HG02759 (cell line): ENCODE measurements at regions not wholly inside any gene's neighbourhood (a gene's known extent, or its start where the extent isn't known, plus 50 kb on each side); places are given as distances from the start of the nearest gene placed in this dataset.
"Not testable (repeated sequence)": the region's sequence is repeated elsewhere in the genome, so short reads cannot be mapped to it uniquely, and the experiment has no call there.

ENCODE experiments used
- ATAC-seq: cut with Tn5 transposase; IDR thresholded peaks from one replicate; pipeline ENCODE4 v1.9.1; 2021; ENCODE audit warnings: mild to moderate bottlenecking, moderate library complexity; ENCODE audit not compliant: unreplicated experiment

DNA sequence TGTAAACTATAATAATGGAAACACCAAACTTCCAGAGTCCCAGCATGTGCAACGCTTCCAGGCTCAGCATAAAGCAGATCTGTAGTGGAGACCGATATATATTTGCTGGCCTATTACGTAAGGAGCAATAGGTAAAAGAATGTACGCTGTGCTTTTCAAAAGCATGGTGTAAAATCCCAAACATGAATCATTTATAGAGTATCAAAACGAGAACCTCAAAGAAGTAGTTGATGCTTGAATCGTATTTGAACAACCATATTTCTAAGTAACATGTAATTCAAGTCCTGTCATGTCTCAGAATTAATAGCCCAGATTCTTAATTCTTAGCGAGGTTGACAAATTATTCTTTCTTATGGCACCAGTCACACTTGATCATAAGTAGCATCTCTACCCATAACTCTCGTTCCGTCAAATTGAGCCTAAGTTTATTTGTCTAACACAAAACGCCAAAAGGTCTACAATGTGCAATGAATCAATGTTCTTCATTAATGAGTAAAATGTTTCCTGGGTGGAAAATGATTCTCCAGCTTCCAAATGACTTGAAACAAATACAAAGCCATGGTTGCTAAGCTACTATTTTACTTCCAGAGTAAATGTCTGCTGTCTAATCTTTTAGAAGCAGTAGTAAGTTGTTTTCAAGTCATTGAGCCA lies 811.5 kb upstream of the FRG1 start:
- ATAC-seq = no peak

DNA sequence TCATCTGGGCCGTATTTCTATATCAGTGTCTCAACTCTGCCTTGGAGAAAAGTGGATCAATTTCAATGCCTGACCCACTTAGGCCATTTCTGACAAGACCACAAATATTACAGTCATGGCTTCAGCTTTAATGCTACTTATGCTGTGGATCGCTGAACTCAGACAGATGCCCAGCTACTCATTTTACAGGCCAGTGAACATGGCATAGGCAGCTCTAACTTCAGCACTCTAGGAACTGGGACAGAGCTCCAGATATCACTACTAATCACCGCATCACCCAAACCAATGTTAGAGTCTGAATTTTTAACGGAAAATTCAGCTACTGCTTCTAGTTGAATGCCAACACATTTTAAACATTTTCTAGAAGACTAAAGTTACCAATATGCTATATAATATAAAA lies 809.6 kb upstream of the FRG1 start:
- ATAC-seq = no peak

DNA sequence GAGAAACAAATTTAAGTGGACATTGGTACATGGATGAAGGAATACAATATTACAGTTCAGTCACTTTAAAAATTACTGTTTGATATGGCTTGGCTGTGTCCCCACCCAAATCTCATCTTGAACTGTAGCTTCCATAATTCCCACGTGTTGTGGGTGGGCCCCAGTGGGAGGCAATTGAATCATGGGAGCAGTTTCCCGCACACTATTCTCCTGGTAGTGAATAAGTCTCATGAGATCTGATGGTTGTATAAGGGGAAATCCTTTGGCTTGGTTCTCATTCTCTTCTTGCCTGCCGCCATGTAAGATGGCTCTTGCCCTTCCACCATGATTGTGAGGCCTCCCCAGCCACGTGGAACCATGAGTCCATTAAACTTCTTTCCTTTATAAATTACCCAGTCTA lies 804.2 kb upstream of the FRG1 start:
- no peak for ATAC-seq

DNA sequence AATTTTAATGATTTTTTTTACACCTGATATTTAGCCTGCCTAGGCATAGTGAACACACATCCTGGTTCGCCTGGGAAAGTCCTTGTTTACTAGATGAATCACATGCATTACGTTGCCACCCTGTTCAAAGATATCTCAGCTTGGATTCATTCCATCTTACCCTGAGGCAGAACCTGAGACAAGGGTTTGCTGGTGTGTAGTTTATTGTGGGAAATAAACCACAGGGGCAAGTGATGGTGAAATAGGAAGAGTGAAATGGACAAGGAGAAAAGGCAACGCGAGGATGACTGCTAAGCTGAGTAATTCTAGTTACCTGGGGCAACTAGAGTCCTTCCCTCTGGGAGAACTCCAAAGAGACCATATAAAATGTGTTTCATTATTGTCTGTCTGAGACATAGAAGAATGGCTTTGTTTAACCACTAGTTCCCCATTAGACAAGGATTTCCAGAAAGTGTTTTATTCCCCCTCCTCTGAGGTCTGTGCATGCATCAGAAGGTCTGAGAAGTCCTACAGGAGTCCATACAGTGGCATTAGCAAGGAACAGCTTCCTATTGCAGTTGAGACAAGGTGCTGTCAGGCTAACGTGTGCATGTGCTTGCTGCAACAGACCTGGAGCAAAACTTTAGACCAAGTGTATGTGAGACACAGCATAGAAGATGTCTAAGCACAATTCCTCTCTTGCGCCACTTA lies 797.3 kb upstream of the FRG1 start:
- no peak for ATAC-seq

DNA sequence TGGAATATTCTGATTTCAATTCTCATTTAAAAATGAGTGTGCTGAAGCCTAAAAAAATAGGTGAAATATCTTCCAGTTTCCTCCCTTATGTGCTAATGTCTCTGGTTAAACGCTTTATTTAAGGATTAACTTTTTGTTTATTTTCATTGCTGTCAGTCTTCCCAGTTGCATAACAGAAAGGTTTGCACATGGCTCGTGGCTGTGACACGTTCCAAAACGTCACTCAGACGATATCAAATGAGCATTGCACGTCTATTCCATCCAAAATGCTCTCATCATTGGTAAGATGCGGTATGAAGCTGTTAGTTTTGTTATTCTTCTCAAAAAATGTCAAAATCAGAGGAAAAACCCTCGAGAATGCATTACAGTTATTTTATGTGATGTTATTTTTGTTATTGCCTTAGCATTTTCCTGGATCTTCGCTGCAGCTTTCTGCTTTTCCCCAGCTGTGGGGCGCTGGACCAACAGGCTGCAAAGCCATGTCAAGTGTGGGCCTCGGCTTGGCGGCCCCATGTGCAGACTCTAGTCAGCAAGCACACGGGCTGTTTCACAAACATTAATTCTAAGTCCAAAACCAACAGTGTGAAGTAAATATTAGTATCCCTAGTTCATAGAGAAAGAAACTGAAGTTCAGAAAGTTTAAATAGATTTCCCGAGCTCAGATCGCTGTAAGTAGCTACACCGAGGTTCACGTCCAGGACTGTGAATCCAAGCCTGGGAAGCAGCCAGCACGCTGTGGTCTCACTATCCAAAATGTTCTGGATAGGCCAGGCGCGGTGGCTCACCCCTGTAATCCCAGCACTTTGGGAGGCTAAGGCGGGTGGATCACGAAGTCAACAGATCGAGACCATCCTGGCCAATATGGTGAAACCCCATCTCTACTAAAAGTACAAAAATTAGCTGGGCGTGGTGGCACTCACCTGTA lies 793.4 kb upstream of the FRG1 start:
- ATAC-seq = no peak

DNA sequence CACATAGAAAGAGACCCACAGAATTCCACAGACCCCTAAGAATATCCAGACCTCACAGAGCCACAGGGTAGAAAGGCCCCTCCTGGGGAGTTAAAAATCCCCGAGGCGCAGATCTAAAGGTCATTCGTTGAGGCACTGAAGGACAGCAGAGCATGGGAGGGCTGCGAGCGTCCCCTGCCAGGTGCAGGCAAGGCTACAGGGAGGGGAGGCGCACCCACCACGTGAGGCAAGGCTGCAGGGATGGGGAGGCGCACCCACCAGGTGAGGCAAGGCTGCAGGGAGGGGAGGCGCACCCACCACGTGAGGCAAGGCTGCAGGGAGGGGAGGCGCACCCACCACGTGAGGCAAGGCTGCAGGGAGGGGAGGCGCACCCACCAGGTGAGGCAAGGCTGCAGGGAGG lies 785.6 kb upstream of the FRG1 start:
- ATAC-seq = not testable (repeated sequence)

DNA sequence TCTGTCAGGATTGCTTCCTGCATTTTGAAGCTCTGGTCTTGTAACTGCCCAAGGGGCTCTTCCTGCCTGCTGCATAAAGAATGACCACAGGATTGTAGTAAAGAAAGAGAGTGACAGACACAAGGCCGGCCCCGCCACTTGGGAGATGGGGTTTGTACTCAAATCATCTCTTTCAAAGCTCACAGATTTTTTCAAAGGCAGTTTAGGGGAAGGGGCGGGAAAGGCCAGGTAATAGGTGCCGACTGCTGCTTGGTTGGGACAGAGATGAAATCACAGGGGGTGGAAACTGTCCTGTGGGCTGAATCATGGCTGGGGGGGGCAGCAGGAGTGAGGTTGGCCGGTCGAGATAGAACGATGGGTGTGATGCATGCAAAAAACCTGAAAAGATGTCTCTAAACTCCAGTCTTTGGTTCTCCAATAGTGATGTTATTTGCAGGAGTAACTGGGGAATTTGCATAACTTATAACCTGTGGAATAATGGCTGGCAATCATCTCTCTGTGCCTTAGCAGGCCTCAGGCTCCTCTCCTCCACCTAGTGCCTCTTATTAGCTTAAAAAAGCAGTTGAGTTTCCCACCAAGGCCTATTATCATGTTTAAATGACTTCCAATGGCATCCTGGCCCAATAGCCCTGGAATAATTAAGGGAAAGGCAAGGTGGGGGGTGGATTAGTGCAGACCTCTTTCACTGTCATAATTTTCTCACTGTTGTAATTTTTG lies 778.4 kb upstream of the FRG1 start:
- no peak for ATAC-seq

DNA sequence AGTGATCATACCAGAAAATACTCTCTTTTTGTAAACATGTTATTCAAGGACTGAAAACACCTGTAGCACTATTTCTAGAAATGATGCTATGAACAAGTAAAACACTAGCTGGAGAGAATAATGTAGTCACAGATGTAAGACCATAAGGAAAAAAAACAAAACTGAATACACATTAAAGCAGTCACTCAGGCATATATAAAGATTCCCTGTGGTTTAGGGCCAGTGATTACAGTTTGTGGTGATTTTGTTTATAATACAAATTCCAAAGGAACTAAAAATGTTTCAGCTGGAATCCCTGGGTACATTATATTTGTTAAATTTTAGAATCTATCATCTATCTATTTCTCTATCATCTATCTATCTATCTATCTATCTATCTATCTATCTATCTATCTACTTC lies 777.8 kb upstream of the FRG1 start:
- ATAC-seq = no peak

DNA sequence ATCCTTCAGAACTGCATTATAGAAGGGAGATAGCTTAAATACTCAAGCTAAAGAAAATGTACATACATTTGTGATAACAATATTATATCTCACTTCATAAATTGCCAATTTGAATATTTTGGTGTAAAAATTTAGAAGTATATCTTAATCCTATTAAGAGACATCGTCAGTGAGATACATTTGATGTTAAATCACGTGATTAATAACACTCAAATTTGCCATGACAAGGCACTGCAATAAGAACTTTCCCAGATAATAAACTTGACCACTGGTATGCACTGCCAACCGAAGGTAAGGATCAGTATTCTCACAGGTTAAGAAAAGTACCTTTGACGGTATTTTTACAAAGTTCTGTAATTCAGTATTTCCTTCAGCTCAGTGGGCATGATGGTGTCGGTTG lies 764.7 kb upstream of the FRG1 start:
- ATAC-seq = no peak

DNA sequence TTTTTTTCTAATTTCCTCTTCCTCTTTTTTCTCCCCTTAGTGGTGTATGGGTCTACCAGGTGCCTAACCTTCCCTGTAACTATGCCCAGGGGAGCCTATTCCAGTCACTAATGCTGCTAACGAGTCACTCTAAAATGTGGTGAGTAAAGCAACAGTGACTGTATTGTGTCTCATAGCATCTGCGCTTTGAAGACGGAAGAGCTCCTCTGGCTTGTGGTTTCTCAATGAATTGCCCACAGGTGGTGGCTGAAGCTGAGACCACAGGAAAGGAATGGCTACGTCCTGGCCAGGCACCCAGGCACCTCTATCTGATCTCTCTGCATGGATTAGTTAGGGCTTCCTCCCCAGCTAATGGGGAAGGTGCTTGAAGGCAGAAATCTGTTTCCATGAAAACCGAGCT lies 763.5 kb upstream of the FRG1 start:
- no peak for ATAC-seq

DNA sequence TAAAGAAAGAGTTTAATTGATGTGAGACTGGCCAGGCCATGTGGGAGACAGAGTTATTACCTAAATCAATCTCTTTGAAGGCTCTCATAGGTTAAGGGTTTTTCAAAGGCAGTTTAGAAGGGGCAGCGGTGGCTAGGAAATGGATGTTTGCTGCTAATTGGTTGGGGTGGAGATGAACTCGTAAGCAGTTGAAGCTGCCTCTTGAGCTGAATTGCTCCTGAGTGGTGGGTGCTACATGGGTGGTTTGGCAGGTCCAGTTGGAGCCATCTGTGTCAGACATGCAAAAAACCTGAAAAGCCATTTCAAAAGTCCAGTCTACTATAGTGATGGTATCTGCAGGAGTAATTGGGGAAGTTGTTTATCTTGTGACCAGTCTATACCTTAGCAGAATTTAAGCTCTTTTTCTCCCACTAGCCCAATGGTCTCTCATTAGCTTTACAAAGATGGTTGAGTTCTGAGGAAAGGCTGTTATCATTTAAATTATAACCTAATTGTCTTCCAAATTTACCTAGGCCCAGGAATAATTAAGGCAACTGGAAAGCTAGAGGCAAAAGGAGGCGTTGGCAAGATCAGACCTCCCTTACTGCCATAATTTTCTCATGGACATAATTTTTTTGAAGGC lies 762.4 kb upstream of the FRG1 start:
- no peak for ATAC-seq

DNA sequence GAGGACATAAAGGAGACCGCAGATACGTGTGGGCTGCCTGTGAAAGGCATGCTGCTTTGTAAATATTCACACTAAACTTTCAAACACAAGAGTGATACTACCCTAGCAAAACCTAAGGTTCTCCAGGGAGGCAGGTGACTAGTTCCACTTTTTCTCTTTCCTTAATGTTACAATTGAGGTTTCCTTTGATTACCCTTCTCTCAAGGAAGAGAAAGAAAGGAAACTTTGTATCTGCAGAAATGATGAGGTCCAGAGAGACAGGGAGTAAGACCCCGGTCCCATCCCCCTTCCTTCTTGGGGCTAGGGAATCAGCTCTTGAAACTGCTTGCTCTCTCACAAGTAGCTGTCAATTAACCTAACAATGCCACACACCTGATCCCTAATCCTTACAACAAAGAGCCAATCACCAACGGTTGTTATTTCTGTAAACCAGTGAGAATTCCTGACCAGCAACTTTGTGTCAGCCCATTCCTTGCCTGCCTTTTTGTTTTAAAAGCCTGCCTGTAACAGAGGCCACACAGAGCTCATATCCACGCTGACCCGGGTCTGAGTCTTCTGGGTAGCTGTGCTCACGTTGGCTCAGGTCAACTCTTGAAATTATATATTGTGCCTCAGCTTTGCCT lies 754.8 kb upstream of the FRG1 start:
- ATAC-seq = no peak

DNA sequence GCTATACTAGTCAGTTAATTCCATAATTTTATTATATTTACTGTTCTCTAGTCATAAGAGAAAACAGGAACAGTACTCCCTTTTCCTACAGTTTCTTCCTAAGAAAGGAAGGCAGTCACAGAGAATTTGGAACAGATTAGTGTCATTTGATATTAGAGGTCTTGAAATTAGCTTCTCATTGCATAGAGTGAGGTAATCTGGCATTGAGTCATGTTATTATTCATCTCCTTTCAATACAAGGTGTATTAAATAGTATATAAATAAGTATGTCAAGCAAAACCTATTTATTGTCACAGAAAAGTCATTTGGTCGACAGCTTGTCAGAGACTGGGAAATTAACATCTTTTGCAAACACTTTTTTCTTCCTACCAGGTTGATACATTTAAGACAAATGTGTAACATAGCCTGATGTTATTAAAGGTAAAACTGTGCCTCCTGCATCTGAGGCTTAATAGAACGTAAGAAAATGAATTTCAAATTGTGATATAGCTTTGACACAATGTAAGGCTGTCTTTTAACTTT lies 753.1 kb upstream of the FRG1 start:
- ATAC-seq = no peak

DNA sequence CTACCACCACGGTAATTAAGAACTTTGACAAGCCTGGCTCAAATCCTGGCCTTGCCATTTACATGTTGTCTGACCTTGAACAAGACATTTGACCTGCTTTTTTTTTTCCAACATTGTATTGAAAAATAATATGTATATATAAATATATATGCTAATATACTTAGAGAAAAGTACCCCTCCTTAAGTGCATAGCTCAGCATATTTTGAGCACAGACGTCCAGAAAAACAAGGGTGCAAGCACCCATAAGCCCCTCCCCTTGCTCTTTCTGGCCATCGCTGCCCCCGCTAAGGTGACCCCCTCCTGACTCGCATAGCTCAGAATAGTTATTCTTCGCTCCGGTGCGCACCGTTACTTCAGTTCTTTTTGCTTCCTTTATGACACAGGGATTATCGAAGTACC lies 742.0 kb upstream of the FRG1 start:
- no peak for ATAC-seq

DNA sequence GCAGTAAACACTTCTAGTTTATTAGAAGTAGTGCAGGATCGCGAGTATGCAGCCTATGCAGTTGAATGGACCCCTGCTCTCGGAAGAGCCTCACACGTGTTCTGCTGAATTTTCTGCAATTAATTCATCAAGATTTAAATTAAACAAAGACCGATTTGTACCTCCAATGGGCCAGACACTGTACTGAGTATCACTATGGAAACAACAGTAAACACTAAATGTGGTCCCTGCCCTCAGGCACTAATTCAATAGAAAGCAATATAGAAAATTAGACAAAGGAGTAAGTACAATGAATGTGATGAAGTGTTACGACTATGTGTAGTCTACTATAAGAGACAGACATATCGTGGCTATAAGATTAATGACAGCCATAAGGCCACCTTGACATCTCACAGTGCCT lies 740.3 kb upstream of the FRG1 start:
- no peak for ATAC-seq

DNA sequence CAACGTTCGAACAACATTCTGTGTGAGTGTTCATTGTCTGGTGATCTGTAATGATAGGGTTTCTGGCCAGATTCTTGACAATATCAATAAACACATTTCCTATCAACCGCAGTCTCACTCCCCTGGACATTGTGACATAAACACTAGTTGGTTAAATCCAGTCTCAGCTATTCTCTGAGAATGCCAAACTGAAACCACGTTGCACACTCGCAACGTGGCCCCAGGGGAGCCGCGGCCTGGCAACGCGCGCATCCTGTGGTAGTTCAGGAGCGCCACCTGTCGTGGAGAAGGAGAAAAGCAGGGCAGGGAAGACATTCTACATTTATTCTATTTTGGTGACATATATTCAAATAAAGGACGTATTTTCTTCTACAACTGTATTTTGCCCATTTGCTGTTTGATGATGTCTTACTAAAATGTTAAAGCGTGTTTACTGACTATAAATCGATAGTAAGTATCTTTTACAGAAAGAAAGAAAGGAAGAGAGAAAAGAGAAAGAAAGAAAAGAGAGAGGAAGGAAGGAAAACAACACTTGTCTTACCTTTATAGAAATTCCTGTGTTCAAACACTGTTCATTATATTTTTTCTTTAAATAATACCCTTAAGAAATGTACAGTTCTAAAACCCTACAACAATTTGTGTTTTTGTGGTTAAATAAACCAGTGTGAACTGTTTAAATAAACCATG lies 738.3 kb upstream of the FRG1 start:
- ATAC-seq = peak; percentile 90

DNA sequence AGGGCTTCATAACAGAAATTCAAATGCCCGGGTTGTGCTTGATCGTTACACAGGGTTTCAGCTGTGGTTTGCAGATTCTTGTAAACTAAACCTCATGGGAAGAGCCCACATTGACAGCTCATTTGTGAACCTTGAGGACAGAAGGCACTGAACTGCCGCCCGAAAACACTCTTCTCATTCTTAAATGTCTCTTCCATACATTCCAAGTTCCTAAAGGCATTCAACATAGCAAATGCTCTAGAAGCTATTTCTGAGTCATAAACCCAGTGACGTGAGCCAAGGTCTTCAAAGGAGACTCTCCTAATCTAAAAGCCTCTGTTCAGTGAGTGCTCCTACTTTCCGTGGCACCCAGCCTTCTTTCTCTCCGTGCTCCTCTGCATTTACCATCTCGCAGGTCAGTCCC lies 737.8 kb upstream of the FRG1 start:
- ATAC-seq = no peak

DNA sequence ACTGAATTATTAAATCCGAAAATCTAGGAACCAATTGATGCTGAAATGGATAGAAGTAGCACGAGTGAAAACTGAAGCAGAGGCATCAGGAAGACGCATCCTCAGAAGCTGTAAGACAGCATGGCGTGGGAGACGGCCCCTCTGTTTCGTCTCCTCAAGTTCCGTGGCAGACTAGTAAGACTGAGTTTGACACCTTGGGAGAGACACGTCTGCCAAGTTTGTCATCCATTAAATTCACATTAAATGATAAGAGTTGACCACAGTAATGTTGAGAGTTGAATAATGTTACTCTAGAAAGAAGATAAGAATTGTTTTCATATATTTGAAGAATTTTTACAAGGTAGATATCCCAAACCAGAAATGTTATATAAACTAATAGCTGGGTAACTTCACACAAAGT lies 736.1 kb upstream of the FRG1 start:
- ATAC-seq = no peak

DNA sequence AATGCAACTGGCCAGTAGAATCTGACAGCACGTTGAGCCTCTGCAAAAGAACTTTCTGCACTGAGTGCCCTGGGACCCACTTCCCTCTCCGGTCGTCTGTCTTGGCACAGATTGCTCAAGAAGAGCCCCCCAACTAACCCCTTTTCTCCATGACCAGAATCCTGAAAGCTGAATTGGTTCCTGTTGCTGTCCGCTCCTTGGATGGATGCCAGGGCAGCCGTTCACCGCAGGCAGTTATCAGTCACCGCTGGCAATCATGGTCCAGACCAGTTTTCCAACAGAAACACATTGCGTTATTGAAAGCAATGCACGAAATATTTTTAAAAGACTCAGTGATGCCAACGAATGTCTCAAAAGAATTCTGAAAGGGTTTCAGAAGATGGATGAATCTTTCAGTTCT lies 733.7 kb upstream of the FRG1 start:
- no peak for ATAC-seq

DNA sequence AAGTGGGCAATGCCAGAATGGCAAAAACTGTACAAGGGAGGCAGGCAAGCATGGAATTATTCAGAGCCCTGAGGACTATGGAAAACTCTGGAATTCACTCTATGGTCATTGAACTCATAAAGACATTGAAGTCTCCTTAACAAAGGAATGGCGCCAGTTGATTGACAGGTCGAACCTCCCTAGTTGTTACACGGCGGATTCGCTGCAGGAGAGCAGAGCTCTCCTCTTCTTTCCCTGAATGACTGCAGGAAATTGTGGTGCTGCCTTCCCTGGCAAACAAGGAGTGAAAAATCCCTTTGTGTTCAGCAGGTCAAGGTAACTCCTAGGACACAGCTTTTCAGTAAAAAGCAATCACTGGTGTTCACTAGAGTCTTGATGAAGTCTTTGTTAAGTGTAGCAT lies 732.8 kb upstream of the FRG1 start:
- no peak for ATAC-seq
